RWPE1 (cell line): ENCODE measurements at regions not wholly inside any gene's neighbourhood (a gene's known extent, or its start where the extent isn't known, plus 50 kb on each side); places are given as distances from the start of the nearest gene placed in this dataset.

ENCODE experiments used
- CTCF ChIA-PET: fragments of 350-600 bp; sonication (Branson Sonifier 250); formaldehyde crosslinking; extraction: SDS; loops from one replicate; lab custom pipeline; 2021; lab: Yijun Ruan, JAX
- POLR2A ChIA-PET: fragments of 400-600 bp; formaldehyde crosslinking; extraction: SDS; loops from one replicate; lab custom pipeline; 2020; ENCODE audit warnings: antibody characterized with exemption; ENCODE audit not compliant: low non-redundant PET; lab: Yijun Ruan, JAX
- DNase-seq: peaks from one replicate; pipeline ENCODE4 v3.0.0; 2012; ENCODE audit warnings: low spot score
- H3K27ac ChIP-seq: fragments of 450-650 bp; 2 replicates; pipeline ENCODE4 v1.5.1; 2017
- TF ChIP-seq, protein P1 (sequence below): fragments of 450-650 bp; conservative IDR thresholded peaks from 2 replicates; pipeline ENCODE4 v1.5.1; 2017; ENCODE audit warnings: low read depth, mild to moderate bottlenecking

DNA sequence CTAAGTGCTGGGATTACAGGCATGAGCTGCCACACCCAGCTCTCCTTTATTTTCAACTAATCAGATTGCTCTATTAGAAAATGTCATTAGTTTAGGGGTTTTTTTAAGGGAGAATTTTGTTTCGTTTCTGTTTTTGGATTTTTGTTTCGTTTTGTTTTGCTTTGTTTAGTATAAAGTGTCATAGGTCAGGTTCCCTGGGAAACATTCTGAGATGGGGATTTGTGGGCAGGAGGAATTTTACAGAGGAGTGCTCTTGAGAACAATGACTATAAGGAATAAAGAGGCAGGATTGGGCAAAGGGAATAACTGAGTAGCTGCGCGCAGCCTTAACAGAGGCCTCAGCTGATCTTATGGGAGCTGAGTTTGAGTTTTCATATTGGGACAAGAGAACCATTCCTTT lies 86.8 kb upstream of the NR2F2 start:
- no peak overlapping the region for H3K27ac ChIP-seq
- TF ChIP-seq, protein P1, sequence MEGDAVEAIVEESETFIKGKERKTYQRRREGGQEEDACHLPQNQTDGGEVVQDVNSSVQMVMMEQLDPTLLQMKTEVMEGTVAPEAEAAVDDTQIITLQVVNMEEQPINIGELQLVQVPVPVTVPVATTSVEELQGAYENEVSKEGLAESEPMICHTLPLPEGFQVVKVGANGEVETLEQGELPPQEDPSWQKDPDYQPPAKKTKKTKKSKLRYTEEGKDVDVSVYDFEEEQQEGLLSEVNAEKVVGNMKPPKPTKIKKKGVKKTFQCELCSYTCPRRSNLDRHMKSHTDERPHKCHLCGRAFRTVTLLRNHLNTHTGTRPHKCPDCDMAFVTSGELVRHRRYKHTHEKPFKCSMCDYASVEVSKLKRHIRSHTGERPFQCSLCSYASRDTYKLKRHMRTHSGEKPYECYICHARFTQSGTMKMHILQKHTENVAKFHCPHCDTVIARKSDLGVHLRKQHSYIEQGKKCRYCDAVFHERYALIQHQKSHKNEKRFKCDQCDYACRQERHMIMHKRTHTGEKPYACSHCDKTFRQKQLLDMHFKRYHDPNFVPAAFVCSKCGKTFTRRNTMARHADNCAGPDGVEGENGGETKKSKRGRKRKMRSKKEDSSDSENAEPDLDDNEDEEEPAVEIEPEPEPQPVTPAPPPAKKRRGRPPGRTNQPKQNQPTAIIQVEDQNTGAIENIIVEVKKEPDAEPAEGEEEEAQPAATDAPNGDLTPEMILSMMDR, result no peak
- CTCF ChIA-PET, result no interaction called here
- no peak for DNase-seq
- POLR2A ChIA-PET, result interaction anchor here (0.6 kb wide), 1 partner anchor 978 kb away, joined by 4 read pairs; no protein-coding TSS in a partner anchor

DNA sequence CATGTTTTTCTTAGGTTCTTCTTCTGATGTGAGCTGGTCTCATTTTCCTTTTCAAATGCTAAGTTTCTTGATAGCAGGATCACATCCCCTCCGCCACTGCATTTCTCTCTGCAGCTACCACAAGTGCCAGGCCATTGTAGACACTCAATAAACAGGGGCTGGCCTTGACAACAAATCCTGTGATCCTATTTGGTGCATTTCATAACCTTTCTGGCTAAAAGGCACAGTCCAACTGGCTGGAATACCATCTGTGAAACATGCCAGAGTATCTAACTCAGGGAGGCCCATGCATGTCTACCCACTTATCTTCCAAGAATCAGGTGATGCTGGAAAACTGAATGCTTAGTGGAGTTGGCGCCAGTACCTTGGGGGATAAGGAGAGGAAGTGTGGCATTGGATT lies 85.2 kb upstream of the NR2F2 start:
- DNase-seq, result no peak
- POLR2A ChIA-PET, result no interaction called here
- H3K27ac ChIP-seq, result no peak overlapping the region
- TF ChIP-seq, protein P1, result no peak
- CTCF ChIA-PET, result no interaction called here

DNA sequence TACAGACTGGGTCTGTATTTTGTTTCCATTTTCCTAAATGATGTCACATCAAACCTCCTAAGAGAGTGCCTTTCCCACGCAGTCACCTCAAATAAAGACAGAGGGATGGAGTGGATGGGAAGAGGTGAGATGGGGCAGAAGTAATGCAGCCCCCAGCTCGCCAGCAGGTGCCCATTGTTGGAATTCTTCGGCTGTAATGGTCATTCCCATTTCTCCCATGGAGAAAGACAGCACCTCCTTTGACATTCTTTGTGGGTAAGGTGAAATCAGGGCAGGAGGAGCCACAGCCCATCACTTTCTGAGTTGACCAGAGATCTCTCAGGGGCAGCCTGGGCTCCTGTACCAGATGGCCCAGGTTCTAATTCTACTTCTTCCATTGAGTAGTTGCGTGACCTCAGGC lies 84.4 kb upstream of the NR2F2 start:
- ChIA-PET POLR2A (no interaction called here), CTCF (no interaction called here)
- no peak for DNase-seq
- no peak overlapping the region for H3K27ac ChIP-seq
- TF ChIP-seq, protein P1, result no peak

DNA sequence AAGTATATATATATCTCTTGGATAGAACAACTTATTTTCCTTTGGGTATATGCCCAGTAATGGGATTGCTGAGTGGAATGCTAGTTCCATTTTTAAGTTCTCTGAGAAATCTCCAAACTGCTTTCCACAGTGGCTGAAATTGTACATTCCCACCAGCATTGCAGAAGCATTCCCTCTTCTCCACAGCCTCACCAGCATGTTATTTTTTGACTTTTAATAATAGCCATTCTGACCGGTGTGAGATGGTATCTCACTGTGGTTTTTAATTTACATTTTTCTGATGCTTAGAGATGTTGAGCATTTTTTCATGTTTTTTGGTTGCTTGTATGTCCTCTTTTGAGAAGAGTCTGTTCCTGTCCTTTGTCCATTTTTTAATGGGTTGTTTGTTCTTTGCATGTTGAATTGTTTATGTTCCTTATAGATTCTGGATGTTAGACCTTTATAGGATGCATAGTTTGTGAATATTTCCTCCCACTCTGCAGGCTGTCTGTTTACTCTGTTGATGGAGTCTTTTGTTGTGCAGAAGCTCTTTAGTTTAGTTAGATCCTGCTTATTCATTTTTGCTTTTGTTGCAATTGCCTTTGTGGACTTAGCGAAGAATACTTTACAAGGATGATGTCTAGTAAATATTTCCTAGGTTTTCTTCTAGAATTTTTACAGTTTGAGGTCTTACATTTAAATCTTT lies 82.7 kb upstream of the NR2F2 start:
- ChIA-PET CTCF (no interaction called here), POLR2A (no interaction called here)
- no peak overlapping the region for H3K27ac ChIP-seq
- TF ChIP-seq, protein P1, result no peak
- DNase-seq, result no peak

DNA sequence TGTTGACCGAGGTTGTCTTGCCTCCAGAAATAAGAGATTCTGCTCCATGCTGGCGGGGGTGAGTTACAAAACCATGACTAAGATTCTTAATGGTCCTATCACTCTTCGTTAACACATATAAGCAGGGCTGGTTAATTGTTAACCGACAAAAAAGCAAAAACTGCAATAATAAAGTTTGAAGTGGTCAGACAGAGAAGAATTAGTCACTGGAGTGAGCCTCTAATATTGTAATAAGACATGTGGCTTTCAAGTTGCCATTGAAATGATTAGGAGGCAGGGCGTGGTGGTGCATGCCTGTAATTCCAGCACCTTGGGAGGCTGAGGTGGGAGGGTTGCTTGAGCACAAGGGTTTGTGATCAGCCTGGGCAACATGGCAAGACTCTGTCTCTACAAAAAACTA lies 78.4 kb upstream of the NR2F2 start:
- ChIA-PET CTCF (no interaction called here), POLR2A (no interaction called here)
- TF ChIP-seq, protein P1, result no peak
- DNase-seq, result no peak
- no peak overlapping the region for H3K27ac ChIP-seq

DNA sequence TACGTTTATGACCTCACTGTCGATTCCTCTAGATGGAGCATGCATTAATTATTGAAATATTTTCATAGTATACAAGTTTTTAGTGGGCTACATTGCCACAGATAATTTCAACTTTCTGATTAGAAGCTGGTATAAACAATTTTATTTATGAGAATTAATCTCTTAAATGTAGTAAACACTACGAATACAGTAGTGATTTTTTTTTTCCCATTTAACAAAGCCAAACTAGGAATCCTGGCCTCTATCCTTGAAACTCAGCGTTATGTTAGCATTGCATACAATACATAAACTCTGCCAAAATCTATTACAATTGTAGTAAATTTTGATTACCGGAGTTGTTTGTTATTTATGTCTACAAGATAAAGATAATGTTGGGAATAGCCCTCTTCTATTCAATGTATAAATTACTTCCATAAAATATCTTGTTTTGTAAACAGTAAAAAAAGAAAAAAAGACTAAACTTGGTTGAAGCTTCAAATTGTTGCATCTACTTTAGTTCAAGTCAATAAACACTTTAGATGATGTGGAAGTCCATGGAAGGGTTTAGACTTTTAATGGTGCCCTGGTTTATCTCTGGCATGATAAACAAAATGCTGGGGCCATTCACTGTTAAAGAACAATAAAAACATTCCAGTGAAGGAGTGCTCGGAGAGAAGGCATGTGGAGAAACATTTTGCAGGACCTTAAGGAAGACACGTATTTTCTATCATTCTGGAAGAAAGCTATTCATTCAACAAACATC lies 77.3 kb upstream of the NR2F2 start:
- ChIA-PET CTCF (interaction anchor here (0.6 kb wide), 1 partner anchor 13 kb away, joined by 4 read pairs; no protein-coding TSS in a partner anchor), POLR2A (no interaction called here)
- H3K27ac ChIP-seq, result no peak overlapping the region
- TF ChIP-seq, protein P1, result no peak
- no peak for DNase-seq
